ENCODE measurements at regions not wholly inside any gene's neighbourhood (a gene's known extent, or its start where the extent isn't known, plus 50 kb on each side); places are given as distances from the start of the nearest gene placed in this dataset.

DNA sequence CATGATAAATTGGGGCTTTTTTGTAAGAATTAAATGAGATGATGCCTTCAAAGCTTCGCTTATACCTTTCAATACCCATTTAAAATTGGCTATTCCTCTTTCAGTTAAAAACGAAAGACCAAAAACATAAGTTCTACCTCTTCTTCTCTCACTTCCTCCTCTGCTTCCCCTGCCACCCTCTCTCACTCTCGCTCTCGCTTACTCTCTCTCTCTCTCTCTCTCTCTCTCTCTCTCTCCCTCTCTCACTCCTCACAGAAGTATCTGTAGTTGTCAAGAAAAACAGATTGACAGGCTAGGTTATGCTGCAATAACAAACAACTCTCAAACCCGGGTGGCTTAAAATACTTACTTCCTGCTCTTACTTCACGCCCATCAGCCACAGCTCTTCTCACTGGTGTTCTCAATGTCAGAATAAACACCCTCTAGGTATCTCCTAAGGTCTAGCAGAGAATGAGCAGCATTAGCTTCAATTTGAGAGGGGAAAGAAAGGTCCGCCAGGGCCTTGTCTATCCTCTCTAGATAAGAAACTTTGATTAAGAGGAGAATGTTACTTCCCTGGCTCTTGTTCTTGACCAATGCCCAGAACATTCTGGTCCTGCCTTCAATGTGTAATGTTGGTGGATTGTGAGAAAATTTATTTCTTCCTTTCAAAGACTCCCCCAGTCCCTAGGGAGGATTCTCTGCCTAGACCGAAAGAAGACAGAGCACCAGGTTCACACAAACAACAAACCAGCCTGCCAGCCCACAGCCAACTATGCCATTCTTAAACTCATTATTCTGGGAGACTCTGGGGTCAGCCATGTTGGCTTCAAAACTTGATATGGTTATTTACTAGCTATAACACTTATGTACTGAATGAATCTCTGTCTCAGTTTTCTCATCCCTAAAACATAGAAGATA, 1028.7 kb downstream of the XPNPEP1 start:
- 72 to 80% (median 77%) methylated on average over 8 of the region's 8 CpGs for WGBS, 4 donors
- Histone ChIP-seq H3K4me3 (no peak overlapping the region), H3K4me1 (no peaks in the 10 kb centered on the region), H3K36me3 (no peaks in the 10 kb centered on the region), H3K27me3 (no peaks in the 10 kb centered on the region), H3K27ac (no peak overlapping the region), H3K9me3 (no peaks in the 10 kb centered on the region)
- no peak for TF ChIP-seq POLR2A (IDR thresholded peaks at IDR 0.05)
- TF ChIP-seq, protein P1, sequence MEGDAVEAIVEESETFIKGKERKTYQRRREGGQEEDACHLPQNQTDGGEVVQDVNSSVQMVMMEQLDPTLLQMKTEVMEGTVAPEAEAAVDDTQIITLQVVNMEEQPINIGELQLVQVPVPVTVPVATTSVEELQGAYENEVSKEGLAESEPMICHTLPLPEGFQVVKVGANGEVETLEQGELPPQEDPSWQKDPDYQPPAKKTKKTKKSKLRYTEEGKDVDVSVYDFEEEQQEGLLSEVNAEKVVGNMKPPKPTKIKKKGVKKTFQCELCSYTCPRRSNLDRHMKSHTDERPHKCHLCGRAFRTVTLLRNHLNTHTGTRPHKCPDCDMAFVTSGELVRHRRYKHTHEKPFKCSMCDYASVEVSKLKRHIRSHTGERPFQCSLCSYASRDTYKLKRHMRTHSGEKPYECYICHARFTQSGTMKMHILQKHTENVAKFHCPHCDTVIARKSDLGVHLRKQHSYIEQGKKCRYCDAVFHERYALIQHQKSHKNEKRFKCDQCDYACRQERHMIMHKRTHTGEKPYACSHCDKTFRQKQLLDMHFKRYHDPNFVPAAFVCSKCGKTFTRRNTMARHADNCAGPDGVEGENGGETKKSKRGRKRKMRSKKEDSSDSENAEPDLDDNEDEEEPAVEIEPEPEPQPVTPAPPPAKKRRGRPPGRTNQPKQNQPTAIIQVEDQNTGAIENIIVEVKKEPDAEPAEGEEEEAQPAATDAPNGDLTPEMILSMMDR (IDR thresholded peaks at IDR 0.05) = no peak
- DNase-seq (no peak), ATAC-seq (no peak)
- intact Hi-C loops (cut with DNase I) = no loop called here

DNA sequence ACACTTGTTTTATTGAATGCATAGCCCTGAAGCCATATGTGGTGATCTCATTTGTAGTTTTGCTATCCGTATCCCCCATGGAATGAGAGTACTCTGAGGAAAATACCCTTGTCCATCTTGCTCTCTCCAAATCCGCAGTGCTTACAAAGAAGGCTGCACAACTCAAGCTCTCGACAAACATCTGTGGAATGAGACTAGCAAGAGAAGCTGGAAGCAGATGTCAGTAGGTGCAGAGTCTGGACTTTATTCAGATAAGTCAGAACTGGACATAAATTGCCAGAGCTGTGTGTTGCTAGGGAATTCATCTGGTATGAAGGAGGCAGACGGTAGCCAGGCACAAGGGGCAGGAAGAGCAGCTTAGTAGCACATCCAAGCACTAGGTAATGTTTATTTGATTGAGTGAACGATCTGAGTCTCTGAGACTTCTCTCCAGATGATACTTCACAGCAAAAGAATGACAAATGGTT, 1046.2 kb downstream of the XPNPEP1 start:
- H3K27me3 ChIP-seq = no peaks in the 10 kb centered on the region
- no peaks in the 10 kb centered on the region for H3K36me3 ChIP-seq
- H3K4me3 ChIP-seq = no peak overlapping the region
- TF ChIP-seq POLR2A (IDR thresholded peaks at IDR 0.05) = no peak
- TF ChIP-seq, protein P1 (IDR thresholded peaks at IDR 0.05) = no peak
- H3K27ac ChIP-seq = no peak overlapping the region
- WGBS, 4 donors = 23 to 28% (median 26%) methylated on average over 5 of the region's 5 CpGs
- no peaks in the 10 kb centered on the region for H3K4me1 ChIP-seq
- no peak for ATAC-seq
- no peak for DNase-seq
- intact Hi-C loops (cut with DNase I) = no loop called here
- H3K9me3 ChIP-seq = no peaks in the 10 kb centered on the region

DNA sequence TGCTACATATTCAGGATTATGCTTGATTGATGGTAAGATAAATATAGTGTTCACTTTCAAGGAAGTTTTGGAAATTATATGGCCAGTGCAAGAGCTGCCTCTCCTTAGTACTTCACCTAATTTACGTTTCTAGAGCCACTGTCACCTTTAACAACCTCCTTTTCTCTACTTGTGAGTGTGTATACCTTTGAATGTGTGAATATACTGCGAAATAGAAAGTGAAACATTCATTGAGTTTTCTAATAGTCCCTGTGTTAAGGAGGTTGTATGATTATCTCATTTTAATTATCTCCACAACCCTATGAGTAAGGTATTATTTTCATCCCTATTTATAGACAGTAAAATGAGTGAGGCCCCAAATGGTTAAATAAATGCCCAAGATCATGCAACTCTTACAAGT, 1050.5 kb downstream of the XPNPEP1 start:
- no peaks in the 10 kb centered on the region for H3K27me3 ChIP-seq
- intact Hi-C loops (cut with DNase I) = no loop called here
- H3K4me3 ChIP-seq = no peak overlapping the region
- H3K9me3 ChIP-seq = no peaks in the 10 kb centered on the region
- no peak for DNase-seq
- whole genome bisulfite sequencing, 4 donors = 67 to 70% (median 69%) methylated on average over 2 of the region's 2 CpGs
- no peaks in the 10 kb centered on the region for H3K36me3 ChIP-seq
- H3K4me1 ChIP-seq = no peaks in the 10 kb centered on the region
- ATAC-seq = no peak
- no peak overlapping the region for H3K27ac ChIP-seq
- no peak for TF ChIP-seq POLR2A (IDR thresholded peaks at IDR 0.05)
- TF ChIP-seq, protein P1 (IDR thresholded peaks at IDR 0.05) = no peak

DNA sequence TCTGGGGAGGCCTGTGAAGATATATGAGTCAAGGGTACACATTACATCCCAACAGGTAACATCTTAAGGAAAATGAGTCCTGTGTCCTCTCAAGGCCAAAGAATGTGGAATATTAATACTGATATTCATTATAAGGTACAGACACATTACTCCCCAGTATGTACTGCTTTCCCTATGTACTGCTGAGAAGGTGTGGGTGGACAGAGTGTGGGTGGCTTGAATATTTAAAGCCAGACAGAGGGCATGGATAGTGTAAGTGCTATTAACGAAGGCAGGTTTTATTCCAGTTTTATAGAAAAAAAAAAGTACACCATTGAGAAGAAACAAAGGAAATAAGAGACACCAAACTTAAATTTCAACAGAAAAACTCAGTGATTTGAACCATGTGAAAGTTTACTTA, 1054.4 kb downstream of the XPNPEP1 start:
- H3K9me3 ChIP-seq = no peaks in the 10 kb centered on the region
- 55 to 73% (median 66%) methylated on average over 1 of the region's 1 CpG for WGBS, 4 donors

More for the DNA sequence above, 1054.4 kb downstream of the XPNPEP1 start:
- Histone ChIP-seq H3K4me3 (no peak overlapping the region), H3K27me3 (no peaks in the 10 kb centered on the region), H3K27ac (no peak overlapping the region), H3K4me1 (no peaks in the 10 kb centered on the region), H3K36me3 (no peaks in the 10 kb centered on the region)
- TF ChIP-seq, protein P1 (IDR thresholded peaks at IDR 0.05) = no peak
- no peak for TF ChIP-seq POLR2A (IDR thresholded peaks at IDR 0.05)
- DNase-seq (no peak), ATAC-seq (no peak)
- intact Hi-C loops (cut with DNase I) = no loop called here

Measured in heart left ventricle (tissue), 16 donors.